CD4-positive, CD25-positive, alpha-beta regulatory T cell (primary cell): ENCODE measurements at regions not wholly inside any gene's neighbourhood (a gene's known extent, or its start where the extent isn't known, plus 50 kb on each side); places are given as distances from the start of the nearest gene placed in this dataset.

ENCODE experiments used
- ATAC-seq, 2 donors: fragments of 150-1000 bp; cut with Tn5 transposase; one replicate each; pipeline ENCODE4 v1.10.0; 2021; ENCODE audit warnings: low read depth in 2 of 2, moderate number of reproducible peaks in 2 of 2, moderate library complexity in 1 of 2
- DNase-seq, 3 donors: peaks; one replicate each; pipeline versions ENCODE4 v3.0.0 to v3.0.0-alpha.2; 2012 to 2022; ENCODE audit warnings: mixed read lengths in 1 of 3
- H3K27ac ChIP-seq: one replicate; pipeline ENCODE4 v1.7.0; 2013; ENCODE audit warnings: mild to moderate bottlenecking, low read length; ENCODE audit not compliant: insufficient read depth, poor library complexity, severe bottlenecking
- H3K27me3 ChIP-seq: one replicate; pipeline ENCODE4 v1.7.0; 2013; ENCODE audit warnings: low read length; ENCODE audit not compliant: control insufficient read depth, insufficient read depth
- H3K36me3 ChIP-seq: one replicate; pipeline ENCODE4 v1.7.0; 2013; ENCODE audit warnings: mild to moderate bottlenecking, low read length, moderate library complexity; ENCODE audit not compliant: control insufficient read depth, insufficient read depth
- H3K4me1 ChIP-seq: 2 replicates; pipeline ENCODE4 v1.7.0; 2013; ENCODE audit warnings: mild to moderate bottlenecking, low read length; ENCODE audit not compliant: insufficient read depth, control insufficient read depth, poor library complexity, severe bottlenecking
- H3K4me3 ChIP-seq: one replicate; pipeline ENCODE4 v1.7.0; 2013; ENCODE audit warnings: low read depth, mild to moderate bottlenecking, low read length, moderate library complexity
- H3K9me3 ChIP-seq, 2 experiments: 1 replicate in 1 of 2; 2 replicates in 1 of 2; pipeline ENCODE4 v1.7.0; 2013; ENCODE audit warnings: low read length in 2 of 2, mild to moderate bottlenecking in 1 of 2, moderate library complexity in 1 of 2; ENCODE audit not compliant: control insufficient read depth in 2 of 2
- H3K27ac Mint-ChIP-seq, 3 donors: one replicate each; pipeline ENCODE4 v1.8.0; 2020 to 2022; ENCODE audit warnings: mild to moderate bottlenecking in 3 of 3, mixed read lengths in 3 of 3, moderate library complexity in 2 of 3
- H3K27me3 Mint-ChIP-seq: one replicate; pipeline ENCODE4 v1.8.0; 2022; ENCODE audit warnings: mild to moderate bottlenecking, mixed read lengths
- H3K36me3 Mint-ChIP-seq: one replicate; pipeline ENCODE4 v1.8.0; 2020; ENCODE audit warnings: mixed read lengths
- H3K4me1 Mint-ChIP-seq, 4 donors: one replicate each; pipeline ENCODE4 v1.8.0; 2020 to 2022; ENCODE audit warnings: mixed read lengths in 4 of 4, mild to moderate bottlenecking in 1 of 4
- H3K4me3 Mint-ChIP-seq, 4 donors: one replicate each; pipeline ENCODE4 v1.8.0; 2020 to 2022; ENCODE audit warnings: mild to moderate bottlenecking in 4 of 4, mixed read lengths in 4 of 4, moderate library complexity in 3 of 4
- H3K9me3 Mint-ChIP-seq, 7 donors: one replicate each; pipeline ENCODE4 v1.8.0; 2020 to 2022; ENCODE audit warnings: mixed read lengths in 7 of 7, mild to moderate bottlenecking in 3 of 7, moderate library complexity in 2 of 7

GRCh38 chr2:76256458-76257088 is 545.9 kb upstream of the GCFC2 start:
- H3K27me3 ChIP-seq = no peaks in the 10 kb centered on the region
- Mint-ChIP-seq H3K27me3 (no peaks in the 10 kb centered on the region), H3K9me3 (peaks cover 0 to 7% (median 1%) of the 10 kb centered on the region in 7 donors), H3K27ac (no peak overlapping the region), H3K36me3 (no peaks in the 10 kb centered on the region), H3K4me3 (no peak overlapping the region), H3K4me1 (no peaks in the 10 kb centered on the region)
- no peaks in the 10 kb centered on the region for H3K4me1 ChIP-seq
- DNase-seq (no peak), ATAC-seq (no peak)
- H3K9me3 ChIP-seq = no peaks in the 10 kb centered on the region
- no peaks in the 10 kb centered on the region for H3K36me3 ChIP-seq
- H3K27ac ChIP-seq = no peak overlapping the region
- no peak overlapping the region for H3K4me3 ChIP-seq

DNA sequence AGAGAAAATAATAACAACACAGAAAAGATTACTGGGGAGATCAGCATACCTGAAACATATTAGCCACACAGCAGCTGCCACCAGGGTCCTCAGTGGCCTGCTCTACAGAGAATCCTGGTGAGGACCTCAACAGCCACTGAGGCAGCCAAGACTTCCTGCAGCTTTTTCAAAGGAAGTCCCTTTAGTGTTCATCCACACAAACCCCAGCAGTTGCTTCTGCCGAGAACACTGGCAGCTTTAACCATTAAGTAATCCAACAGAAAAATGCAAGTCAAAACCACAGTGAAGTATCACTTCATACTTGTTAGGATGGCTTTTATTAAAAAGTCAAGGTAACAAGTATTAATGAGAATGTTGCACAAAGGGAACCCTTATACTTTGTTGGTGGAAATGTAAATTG is 542.0 kb upstream of the GCFC2 start:
- H3K27ac Mint-ChIP-seq = no peak overlapping the region
- peaks cover 0 to 7% (median 2%) of the 10 kb centered on the region in 7 donors for H3K9me3 Mint-ChIP-seq
- DNase-seq = no peak

GRCh38 chr2:76251342-76251741 is 540.6 kb upstream of the GCFC2 start:
- no peaks in the 10 kb centered on the region for H3K27me3 Mint-ChIP-seq
- H3K4me3 ChIP-seq = no peak overlapping the region
- no peaks in the 10 kb centered on the region for H3K4me1 Mint-ChIP-seq
- H3K4me3 Mint-ChIP-seq = no peak overlapping the region
- no peaks in the 10 kb centered on the region for H3K27me3 ChIP-seq
- H3K27ac Mint-ChIP-seq = no peak overlapping the region
- peaks cover 0 to 9% (median 2%) of the 10 kb centered on the region in 7 donors for H3K9me3 Mint-ChIP-seq
- no peaks in the 10 kb centered on the region for H3K36me3 Mint-ChIP-seq
- no peak overlapping the region for H3K27ac ChIP-seq
- ATAC-seq (no peak), DNase-seq (no peak)
- H3K9me3 ChIP-seq = no peaks in the 10 kb centered on the region
- no peaks in the 10 kb centered on the region for H3K36me3 ChIP-seq
- H3K4me1 ChIP-seq = no peaks in the 10 kb centered on the region

More for the DNA sequence above, 542.0 kb upstream of the GCFC2 start:
- Histone ChIP-seq H3K4me3 (no peak overlapping the region), H3K27ac (no peak overlapping the region), H3K4me1 (no peaks in the 10 kb centered on the region), H3K36me3 (no peaks in the 10 kb centered on the region), H3K9me3 (no peaks in the 10 kb centered on the region), H3K27me3 (no peaks in the 10 kb centered on the region)
- no peak overlapping the region for H3K4me3 Mint-ChIP-seq
- no peaks in the 10 kb centered on the region for H3K4me1 Mint-ChIP-seq
- no peaks in the 10 kb centered on the region for H3K36me3 Mint-ChIP-seq
- no peak for ATAC-seq
- H3K27me3 Mint-ChIP-seq = no peaks in the 10 kb centered on the region

GRCh38 chr2:76247006-76247405 is 536.3 kb upstream of the GCFC2 start:
- Mint-ChIP-seq H3K4me1 (no peaks in the 10 kb centered on the region), H3K36me3 (no peaks in the 10 kb centered on the region), H3K4me3 (no peak overlapping the region), H3K9me3 (peaks cover 0 to 10% (median 0%) of the 10 kb centered on the region in 7 donors), H3K27ac (no peak overlapping the region), H3K27me3 (no peaks in the 10 kb centered on the region)
- Histone ChIP-seq H3K4me3 (no peak overlapping the region), H3K36me3 (no peaks in the 10 kb centered on the region), H3K4me1 (no peaks in the 10 kb centered on the region), H3K9me3 (no peaks in the 10 kb centered on the region), H3K27ac (no peak overlapping the region), H3K27me3 (no peaks in the 10 kb centered on the region)
- DNase-seq (no peak), ATAC-seq (no peak)

- Histone ChIP-seq H3K9me3 (no peaks in the 10 kb centered on the region), H3K4me3 (no peak overlapping the region), H3K27me3 (no peaks in the 10 kb centered on the region), H3K27ac (no peak overlapping the region), H3K4me1 (no peaks in the 10 kb centered on the region), H3K36me3 (no peaks in the 10 kb centered on the region)
- no peaks in the 10 kb centered on the region for H3K27me3 Mint-ChIP-seq
- ATAC-seq (no peak), DNase-seq (no peak)
- H3K27ac Mint-ChIP-seq = no peak overlapping the region
- no peaks in the 10 kb centered on the region for H3K36me3 Mint-ChIP-seq
- H3K9me3 Mint-ChIP-seq = peaks cover 0 to 10% (median 5%) of the 10 kb centered on the region in 7 donors
- no peak overlapping the region for H3K4me3 Mint-ChIP-seq
- no peaks in the 10 kb centered on the region for H3K4me1 Mint-ChIP-seq
These were observed 501.6 kb upstream of the GCFC2 start for GRCh38 chr2:76211991-76212985.

DNA sequence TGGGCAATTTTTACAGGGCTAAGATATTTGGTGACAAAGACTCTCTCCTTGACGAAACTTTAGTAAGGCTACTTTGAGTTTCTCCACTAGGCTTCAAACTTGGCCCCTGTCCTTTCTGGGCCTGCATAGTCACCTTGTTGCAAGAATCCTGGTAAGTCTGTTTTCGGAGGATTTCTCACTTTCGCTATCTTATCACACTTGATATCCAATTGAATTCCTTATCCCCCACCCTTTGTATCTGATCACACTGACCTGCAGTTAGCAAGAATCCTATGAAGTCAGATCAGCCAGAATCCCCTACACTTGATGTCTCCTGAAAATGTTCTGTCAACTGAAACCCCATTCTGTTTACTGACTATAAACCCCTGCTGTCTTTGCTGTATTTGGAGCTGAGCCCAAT is 499.8 kb upstream of the GCFC2 start:
- Mint-ChIP-seq H3K4me3 (no peak overlapping the region), H3K36me3 (no peaks in the 10 kb centered on the region), H3K27ac (no peak overlapping the region), H3K4me1 (no peaks in the 10 kb centered on the region), H3K27me3 (no peaks in the 10 kb centered on the region), H3K9me3 (peaks cover 0 to 11% (median 3%) of the 10 kb centered on the region in 7 donors)
- Histone ChIP-seq H3K36me3 (no peaks in the 10 kb centered on the region), H3K4me1 (no peaks in the 10 kb centered on the region), H3K9me3 (no peaks in the 10 kb centered on the region), H3K27me3 (no peaks in the 10 kb centered on the region), H3K4me3 (no peak overlapping the region), H3K27ac (no peak overlapping the region)
- ATAC-seq (no peak), DNase-seq (no peak)

DNA sequence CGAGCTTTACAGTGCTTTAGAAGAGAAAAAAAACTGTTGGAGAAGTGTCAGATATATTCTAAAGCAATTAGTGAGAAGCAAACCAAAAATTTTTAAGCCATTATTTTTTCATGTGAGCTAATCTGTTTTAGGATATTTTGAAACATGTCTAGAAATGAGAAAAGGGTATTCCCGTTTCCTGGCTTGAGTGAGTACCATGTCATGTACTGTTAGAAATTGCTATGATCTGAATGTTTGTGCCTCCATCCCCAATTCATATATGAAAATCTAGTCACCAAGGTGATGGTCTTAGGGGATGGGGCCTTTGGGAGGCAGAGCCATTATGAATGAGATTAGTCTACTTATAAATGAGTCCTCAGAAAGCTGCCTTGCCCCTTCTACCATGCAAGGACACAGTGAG is 493.3 kb upstream of the GCFC2 start:
- Mint-ChIP-seq H3K9me3 (peaks cover 0 to 6% (median 0%) of the 10 kb centered on the region in 7 donors), H3K4me3 (no peak overlapping the region), H3K4me1 (no peaks in the 10 kb centered on the region), H3K36me3 (no peaks in the 10 kb centered on the region), H3K27ac (no peak overlapping the region), H3K27me3 (no peaks in the 10 kb centered on the region)
- Histone ChIP-seq H3K27me3 (no peaks in the 10 kb centered on the region), H3K4me3 (no peak overlapping the region), H3K9me3 (no peaks in the 10 kb centered on the region), H3K36me3 (no peaks in the 10 kb centered on the region), H3K27ac (no peak overlapping the region), H3K4me1 (no peaks in the 10 kb centered on the region)
- no peak for ATAC-seq
- DNase-seq = no peak
